ENCODE measurements at regions not wholly inside any gene's neighbourhood (a gene's known extent, or its start where the extent isn't known, plus 50 kb on each side); places are given as distances from the start of the nearest gene placed in this dataset.
"Not testable (repeated sequence)": the region's sequence is repeated elsewhere in the genome, so short reads cannot be mapped to it uniquely, and the experiment has no call there.

DNA sequence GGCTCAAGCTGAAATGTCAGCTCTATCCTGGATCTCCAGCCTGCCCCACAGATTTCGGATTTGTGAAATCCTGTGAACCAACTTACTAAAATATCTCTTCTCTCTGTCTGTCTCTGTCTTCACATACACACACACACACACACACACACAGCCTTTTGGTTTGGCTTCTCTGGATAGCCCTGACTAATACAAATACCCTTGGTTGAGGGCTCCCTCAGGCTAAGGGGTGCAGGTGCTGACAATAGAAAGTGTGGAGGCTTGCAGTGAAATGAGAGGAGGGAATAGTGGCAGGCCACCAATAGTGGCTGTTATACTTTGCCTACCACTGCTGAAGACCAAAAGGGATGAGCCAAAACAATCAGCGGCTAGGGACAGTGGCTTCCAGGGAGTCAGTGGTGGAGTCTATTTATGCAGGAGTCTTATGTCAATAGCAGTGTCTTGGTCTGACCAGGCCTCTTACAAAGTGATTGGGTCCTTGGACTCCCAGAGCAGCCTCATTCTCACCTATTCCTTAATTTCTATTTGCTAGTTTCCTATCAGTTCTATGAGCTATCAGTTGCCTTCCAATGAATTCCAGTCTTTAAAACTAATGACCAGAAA, 93.2 kb upstream of the GAS1 start:
- DNase-seq (ENCODE audit: low read depth, low spot score), result no peak
- Histone ChIP-seq H3K4me3 (ENCODE audit: low read length) (no peak overlapping the region), H3K27ac (ENCODE audit: low read length) (no peak overlapping the region), H3K27me3 (ENCODE audit: control insufficient read depth, insufficient read depth, low read length) (no peaks in the 10 kb centered on the region), H3K36me3 (ENCODE audit: control insufficient read depth, insufficient read depth, low read length) (no peaks in the 10 kb centered on the region), H3K9me3 (ENCODE audit: control insufficient read depth, insufficient read depth, low read length) (no peaks in the 10 kb centered on the region), H3K4me1 (ENCODE audit: control insufficient read depth, insufficient read depth, low read length) (no peaks in the 10 kb centered on the region)
- no CpG with 5 or more reads among the region's 2 CpGs for WGBS (ENCODE audit: insufficient coverage, insufficient read length)

DNA sequence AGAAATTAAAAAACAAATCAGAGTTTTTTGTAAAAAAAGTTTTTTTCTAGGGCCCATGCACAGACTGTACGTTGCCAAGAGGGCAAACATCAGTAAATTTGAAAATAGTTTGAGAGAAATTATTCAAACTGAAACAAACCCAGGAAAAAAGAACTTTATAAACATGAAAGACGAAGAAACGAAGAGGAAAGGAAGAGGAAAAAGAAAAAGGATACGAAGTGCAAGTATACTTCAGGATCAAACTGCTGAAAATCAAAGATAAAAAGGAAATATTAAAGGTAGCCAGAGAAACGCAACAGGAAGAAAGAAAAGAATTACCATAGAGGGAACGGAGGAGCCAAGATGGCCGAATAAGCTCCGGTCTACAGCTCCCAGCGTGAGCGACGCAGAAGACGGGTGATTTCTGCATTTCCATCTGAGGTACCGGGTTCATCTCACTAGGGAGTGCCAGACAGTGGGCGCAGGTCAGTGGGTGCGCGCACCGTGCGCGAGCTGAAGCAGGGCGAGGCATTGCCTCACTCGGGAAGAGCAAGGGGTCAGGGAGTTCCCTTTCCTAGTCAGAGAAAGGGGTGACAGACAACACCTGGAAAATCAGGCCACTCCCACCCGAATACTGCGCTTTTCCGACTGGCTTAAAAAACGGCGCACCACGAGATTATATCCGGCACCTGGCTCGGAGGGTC, 94.4 kb upstream of the GAS1 start:
- not testable (repeated sequence) for DNase-seq (ENCODE audit: low read depth, low spot score); H3K4me1 ChIP-seq (ENCODE audit: control insufficient read depth, insufficient read depth, low read length); H3K36me3 ChIP-seq (ENCODE audit: control insufficient read depth, insufficient read depth, low read length); H3K9me3 ChIP-seq (ENCODE audit: control insufficient read depth, insufficient read depth, low read length); H3K27ac ChIP-seq (ENCODE audit: low read length); H3K27me3 ChIP-seq (ENCODE audit: control insufficient read depth, insufficient read depth, low read length)
- H3K4me3 ChIP-seq (ENCODE audit: low read length), result peak overlapping the region; percentile 19; the same call in 1 of the 2 replicates
- no CpG with 5 or more reads among the region's 29 CpGs for WGBS (ENCODE audit: insufficient coverage, insufficient read length)

DNA sequence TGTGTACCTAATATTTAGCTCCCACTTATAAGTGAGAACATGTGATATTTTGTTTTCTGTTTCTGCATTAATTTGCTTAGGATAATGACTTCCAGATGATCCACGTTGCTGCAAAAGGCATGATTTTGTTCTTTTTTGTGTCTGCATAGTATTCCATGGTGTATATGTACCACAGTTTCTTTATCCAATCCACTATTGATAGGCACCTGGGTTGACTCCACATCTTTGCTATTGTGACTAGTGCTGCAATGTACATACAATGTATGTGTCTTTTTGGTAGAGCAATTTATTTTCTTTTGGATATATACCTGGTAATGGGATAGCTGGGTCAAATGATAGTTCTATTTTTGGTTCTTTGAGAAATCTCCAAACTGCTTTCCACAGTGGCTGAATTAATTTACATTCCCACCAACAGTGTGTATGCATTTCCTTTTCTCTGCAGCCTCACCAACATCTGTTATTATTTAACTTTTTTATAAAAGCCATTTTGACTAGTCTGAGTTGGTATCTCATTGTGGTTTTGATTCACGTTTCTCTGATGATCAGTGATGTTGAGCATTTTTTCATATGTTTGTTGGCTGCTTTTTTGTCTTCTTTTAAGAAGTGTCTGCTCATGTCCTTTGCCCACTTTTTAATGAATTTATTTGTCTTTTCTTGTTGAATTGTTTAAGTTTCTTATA, 102.8 kb upstream of the GAS1 start:
- no CpG with 5 or more reads among the region's 2 CpGs for WGBS (ENCODE audit: insufficient coverage, insufficient read length)
- not testable (repeated sequence) for H3K9me3 ChIP-seq (ENCODE audit: control insufficient read depth, insufficient read depth, low read length); H3K27ac ChIP-seq (ENCODE audit: low read length); DNase-seq (ENCODE audit: low read depth, low spot score); H3K27me3 ChIP-seq (ENCODE audit: control insufficient read depth, insufficient read depth, low read length); H3K4me3 ChIP-seq (ENCODE audit: low read length); H3K36me3 ChIP-seq (ENCODE audit: control insufficient read depth, insufficient read depth, low read length); H3K4me1 ChIP-seq (ENCODE audit: control insufficient read depth, insufficient read depth, low read length)

DNA sequence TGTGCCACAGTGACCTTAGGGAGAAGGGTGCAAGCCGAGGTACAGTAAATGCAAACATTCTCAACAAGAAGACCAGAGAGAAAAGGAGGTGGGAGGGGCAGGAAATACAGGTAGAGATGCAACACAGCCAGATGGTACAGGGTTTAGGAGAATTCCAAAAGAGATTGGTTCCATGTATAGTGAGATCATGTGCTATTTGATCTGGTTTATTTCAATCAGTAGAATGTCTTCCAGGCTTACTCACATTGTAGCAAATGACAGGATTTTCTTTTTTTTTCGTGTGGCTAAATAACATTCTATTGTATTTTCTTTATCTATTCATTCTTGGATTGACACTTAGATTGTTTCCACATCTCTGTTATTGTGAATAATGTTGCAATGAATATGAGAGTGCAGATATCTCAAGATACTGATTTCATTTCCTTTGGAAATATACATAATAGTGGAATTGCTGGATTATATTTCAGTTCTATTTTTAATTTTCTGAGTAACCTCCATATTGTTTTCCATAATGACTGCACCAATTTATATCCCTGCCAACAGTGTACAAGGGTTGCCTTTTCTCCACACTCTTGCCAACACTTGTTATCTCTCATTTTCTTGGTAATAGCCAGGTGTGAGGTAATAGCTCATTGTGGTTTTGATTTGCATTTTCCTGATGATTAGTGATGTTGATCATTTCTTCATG, 107.8 kb upstream of the GAS1 start:
- WGBS (ENCODE audit: insufficient coverage, insufficient read length), result no CpG with 5 or more reads among the region's 2 CpGs
- Histone ChIP-seq H3K36me3 (ENCODE audit: control insufficient read depth, insufficient read depth, low read length) (no peaks in the 10 kb centered on the region), H3K9me3 (ENCODE audit: control insufficient read depth, insufficient read depth, low read length) (no peaks in the 10 kb centered on the region), H3K27ac (ENCODE audit: low read length) (no peak overlapping the region), H3K4me1 (ENCODE audit: control insufficient read depth, insufficient read depth, low read length) (no peaks in the 10 kb centered on the region), H3K27me3 (ENCODE audit: control insufficient read depth, insufficient read depth, low read length) (no peaks in the 10 kb centered on the region), H3K4me3 (ENCODE audit: low read length) (no peak overlapping the region)
- DNase-seq (ENCODE audit: low read depth, low spot score), result no peak

DNA sequence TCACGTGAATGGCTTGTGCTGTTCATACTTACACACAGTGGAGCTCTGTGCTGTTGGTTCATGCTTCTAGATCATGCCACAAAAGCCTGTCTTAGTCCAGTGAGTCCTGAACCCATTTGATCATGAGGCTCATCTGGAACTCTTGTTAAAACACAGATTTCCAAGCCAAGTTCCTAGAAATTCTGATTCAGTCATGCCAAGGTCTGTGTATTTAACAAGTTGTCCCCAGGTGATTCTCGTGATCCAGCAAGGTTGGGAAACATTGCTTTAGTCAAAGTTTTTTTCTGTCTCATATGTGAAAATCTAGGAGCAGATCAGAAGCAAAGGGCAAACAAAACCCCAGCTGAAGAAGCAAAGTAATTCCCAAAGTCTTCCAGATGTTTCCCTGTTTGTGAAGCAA, 112.5 kb upstream of the GAS1 start:
- Histone ChIP-seq H3K4me1 (ENCODE audit: control insufficient read depth, insufficient read depth, low read length) (no peaks in the 10 kb centered on the region), H3K9me3 (ENCODE audit: control insufficient read depth, insufficient read depth, low read length) (no peaks in the 10 kb centered on the region; the same call in 1 of the 2 replicates), H3K27ac (ENCODE audit: low read length) (no peak overlapping the region), H3K4me3 (ENCODE audit: low read length) (no peak overlapping the region), H3K27me3 (ENCODE audit: control insufficient read depth, insufficient read depth, low read length) (no peaks in the 10 kb centered on the region), H3K36me3 (ENCODE audit: control insufficient read depth, insufficient read depth, low read length) (no peaks in the 10 kb centered on the region)
- DNase-seq (ENCODE audit: low read depth, low spot score), result no peak
- no CpG with 5 or more reads among the region's 2 CpGs for WGBS (ENCODE audit: insufficient coverage, insufficient read length)

DNA sequence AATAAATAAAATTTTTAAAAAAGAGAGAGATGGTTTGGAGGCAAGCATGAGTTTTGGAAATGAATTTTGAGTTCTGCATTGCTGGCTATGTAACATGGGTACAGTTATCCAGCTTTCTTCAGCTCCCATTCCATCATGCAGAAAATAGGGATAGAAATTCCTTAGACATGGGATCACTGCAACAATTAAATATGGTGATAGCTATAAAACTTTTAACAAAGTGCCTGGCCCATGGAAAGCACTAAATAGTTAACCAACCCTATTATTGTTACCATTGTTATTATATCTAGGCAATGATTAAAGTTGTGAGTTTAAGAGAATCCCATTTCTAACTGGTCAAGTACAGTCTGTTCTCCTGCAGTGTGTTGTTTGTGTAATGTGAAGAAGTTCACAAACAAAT, 115.4 kb upstream of the GAS1 start:
- H3K27me3 ChIP-seq (ENCODE audit: control insufficient read depth, insufficient read depth, low read length), result no peaks in the 10 kb centered on the region

DNA sequence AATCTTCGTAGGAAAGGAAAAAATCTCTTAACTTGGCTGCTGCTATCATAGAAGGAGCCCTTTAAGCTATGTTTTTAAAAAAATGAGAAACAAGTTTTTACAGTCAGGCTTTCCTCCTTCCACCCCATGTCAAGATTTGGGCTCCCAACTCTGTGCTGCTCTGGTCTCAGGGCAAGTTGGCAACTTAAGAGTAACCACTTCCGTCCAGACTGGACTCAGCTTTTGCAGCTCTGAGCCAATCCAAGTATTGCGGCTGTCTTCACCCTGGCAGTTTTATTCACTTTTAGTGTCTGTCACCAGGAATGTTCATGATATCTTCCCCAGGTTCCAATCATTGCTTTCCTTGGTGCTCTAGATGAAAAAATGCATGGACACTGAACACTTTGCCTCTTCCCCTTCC, 115.9 kb upstream of the GAS1 start:
- H3K27me3 ChIP-seq (ENCODE audit: control insufficient read depth, insufficient read depth, low read length), result no peaks in the 10 kb centered on the region
- no peaks in the 10 kb centered on the region for H3K4me1 ChIP-seq (ENCODE audit: control insufficient read depth, insufficient read depth, low read length)
- no peaks in the 10 kb centered on the region for H3K36me3 ChIP-seq (ENCODE audit: control insufficient read depth, insufficient read depth, low read length)
- DNase-seq (ENCODE audit: low read depth, low spot score), result no peak
- H3K27ac ChIP-seq (ENCODE audit: low read length), result no peak overlapping the region
- no peak overlapping the region for H3K4me3 ChIP-seq (ENCODE audit: low read length)
- no CpG with 5 or more reads among the region's 3 CpGs for WGBS (ENCODE audit: insufficient coverage, insufficient read length)
- H3K9me3 ChIP-seq (ENCODE audit: control insufficient read depth, insufficient read depth, low read length), result no peaks in the 10 kb centered on the region; the same call in 1 of the 2 replicates

More for the DNA sequence above, 115.4 kb upstream of the GAS1 start:
- Histone ChIP-seq H3K27ac (ENCODE audit: low read length) (no peak overlapping the region), H3K4me3 (ENCODE audit: low read length) (no peak overlapping the region), H3K36me3 (ENCODE audit: control insufficient read depth, insufficient read depth, low read length) (no peaks in the 10 kb centered on the region), H3K4me1 (ENCODE audit: control insufficient read depth, insufficient read depth, low read length) (no peaks in the 10 kb centered on the region), H3K9me3 (ENCODE audit: control insufficient read depth, insufficient read depth, low read length) (no peaks in the 10 kb centered on the region; the same call in 1 of the 2 replicates)
- DNase-seq (ENCODE audit: low read depth, low spot score), result no peak

DNA sequence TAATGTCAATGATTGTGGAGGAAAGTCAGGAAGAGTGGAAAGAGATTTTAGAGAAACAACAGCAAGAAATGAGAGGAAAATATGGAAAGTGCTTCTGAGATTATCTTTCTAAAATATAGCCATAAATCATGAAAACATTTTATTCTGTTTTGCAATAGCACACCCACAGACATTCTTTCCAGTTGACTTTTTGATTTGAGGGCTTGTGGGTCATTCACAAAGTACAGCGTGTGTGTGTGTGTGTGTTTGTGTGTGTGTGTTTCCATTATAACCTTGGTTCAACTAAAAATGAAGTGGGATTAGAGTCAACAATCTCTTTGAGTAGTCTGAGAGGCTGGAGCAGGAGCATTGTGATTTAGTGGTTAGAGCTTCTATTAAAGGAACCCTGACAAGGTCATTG, 116.6 kb upstream of the GAS1 start:
- Histone ChIP-seq H3K4me3 (ENCODE audit: low read length) (no peak overlapping the region), H3K9me3 (ENCODE audit: control insufficient read depth, insufficient read depth, low read length) (no peaks in the 10 kb centered on the region; the same call in 1 of the 2 replicates), H3K4me1 (ENCODE audit: control insufficient read depth, insufficient read depth, low read length) (no peaks in the 10 kb centered on the region), H3K36me3 (ENCODE audit: control insufficient read depth, insufficient read depth, low read length) (no peaks in the 10 kb centered on the region), H3K27me3 (ENCODE audit: control insufficient read depth, insufficient read depth, low read length) (no peaks in the 10 kb centered on the region), H3K27ac (ENCODE audit: low read length) (no peak overlapping the region)
- no CpG with 5 or more reads among the region's 1 CpG for WGBS (ENCODE audit: insufficient coverage, insufficient read length)
- DNase-seq (ENCODE audit: low read depth, low spot score), result no peak

DNA sequence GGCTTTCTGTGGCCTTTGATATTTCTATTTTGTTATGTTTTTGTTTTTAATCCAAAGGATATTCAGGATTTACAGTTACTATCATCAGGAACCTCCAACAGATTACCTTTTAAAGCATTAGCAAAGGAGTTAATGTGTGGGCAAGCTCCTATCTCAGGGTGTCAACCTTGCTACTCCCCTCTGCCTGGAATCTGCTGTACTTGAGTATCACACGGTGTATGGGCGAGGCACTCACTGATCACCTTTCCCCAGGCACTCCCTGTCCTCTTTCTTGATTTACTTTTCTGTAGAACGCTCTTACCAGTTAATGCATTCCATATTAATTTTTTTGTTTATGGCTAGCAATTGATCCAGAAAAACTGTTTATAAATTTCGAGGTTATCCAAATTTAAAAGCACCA, 117.0 kb upstream of the GAS1 start:
- Histone ChIP-seq H3K4me3 (ENCODE audit: low read length) (no peak overlapping the region), H3K9me3 (ENCODE audit: control insufficient read depth, insufficient read depth, low read length) (no peaks in the 10 kb centered on the region; the same call in 1 of the 2 replicates), H3K27me3 (ENCODE audit: control insufficient read depth, insufficient read depth, low read length) (no peaks in the 10 kb centered on the region), H3K36me3 (ENCODE audit: control insufficient read depth, insufficient read depth, low read length) (no peaks in the 10 kb centered on the region), H3K4me1 (ENCODE audit: control insufficient read depth, insufficient read depth, low read length) (no peaks in the 10 kb centered on the region), H3K27ac (ENCODE audit: low read length) (no peak overlapping the region)
- DNase-seq (ENCODE audit: low read depth, low spot score), result no peak
- WGBS (ENCODE audit: insufficient coverage, insufficient read length), result no CpG with 5 or more reads among the region's 4 CpGs

DNA sequence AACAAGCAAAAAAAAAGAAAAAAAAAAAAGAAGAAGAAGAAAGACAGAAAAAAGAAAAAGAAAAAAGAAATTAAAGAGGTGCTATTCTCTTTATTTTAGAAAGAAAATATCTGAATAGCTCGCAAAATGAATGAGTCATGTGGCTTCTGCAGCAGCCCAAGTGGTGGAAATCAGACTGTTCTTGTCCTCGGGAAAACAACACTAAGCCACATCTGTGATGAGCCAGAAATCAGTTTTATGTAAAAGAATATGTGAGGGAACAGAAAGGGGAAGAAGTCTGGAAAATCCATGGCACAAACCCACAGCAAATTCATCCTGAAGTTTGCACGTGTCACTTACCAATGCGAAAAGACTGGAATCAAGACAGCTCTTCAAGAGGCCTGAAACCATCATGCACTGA, 118.7 kb upstream of the GAS1 start:
- DNase-seq (ENCODE audit: low read depth, low spot score), result no peak
- H3K27me3 ChIP-seq (ENCODE audit: control insufficient read depth, insufficient read depth, low read length), result no peaks in the 10 kb centered on the region
- no peaks in the 10 kb centered on the region for H3K4me1 ChIP-seq (ENCODE audit: control insufficient read depth, insufficient read depth, low read length)
- no peak overlapping the region for H3K4me3 ChIP-seq (ENCODE audit: low read length)
- no peaks in the 10 kb centered on the region for H3K36me3 ChIP-seq (ENCODE audit: control insufficient read depth, insufficient read depth, low read length)
- WGBS (ENCODE audit: insufficient coverage, insufficient read length), result no CpG with 5 or more reads among the region's 4 CpGs
- H3K9me3 ChIP-seq (ENCODE audit: control insufficient read depth, insufficient read depth, low read length), result no peaks in the 10 kb centered on the region; the same call in 1 of the 2 replicates
- no peak overlapping the region for H3K27ac ChIP-seq (ENCODE audit: low read length)
